ENCODE measurements at regions not wholly inside any gene's neighbourhood (a gene's known extent, or its start where the extent isn't known, plus 50 kb on each side); places are given as distances from the start of the nearest gene placed in this dataset.

DNA sequence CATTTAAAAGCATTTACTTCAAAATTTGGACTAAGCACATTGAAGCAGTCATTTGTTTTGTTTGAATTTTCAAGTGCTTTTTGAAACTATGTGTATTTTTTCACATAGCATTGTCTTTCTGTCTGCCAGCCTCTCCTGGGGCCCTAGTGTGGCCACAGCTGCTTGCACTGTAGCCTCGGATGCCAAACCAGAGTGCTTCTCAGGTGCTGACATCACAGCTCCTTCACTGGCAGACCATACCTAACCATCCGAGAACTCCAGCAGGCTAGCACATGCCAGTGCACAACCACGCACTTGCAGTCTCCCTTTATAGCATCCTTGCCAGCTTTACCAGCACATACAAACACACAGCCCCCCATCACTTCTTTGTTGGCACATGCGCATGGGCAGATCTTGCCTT is 1019.7 kb downstream of the STPG2 start (continued):
- TF ChIP-seq, protein P1, sequence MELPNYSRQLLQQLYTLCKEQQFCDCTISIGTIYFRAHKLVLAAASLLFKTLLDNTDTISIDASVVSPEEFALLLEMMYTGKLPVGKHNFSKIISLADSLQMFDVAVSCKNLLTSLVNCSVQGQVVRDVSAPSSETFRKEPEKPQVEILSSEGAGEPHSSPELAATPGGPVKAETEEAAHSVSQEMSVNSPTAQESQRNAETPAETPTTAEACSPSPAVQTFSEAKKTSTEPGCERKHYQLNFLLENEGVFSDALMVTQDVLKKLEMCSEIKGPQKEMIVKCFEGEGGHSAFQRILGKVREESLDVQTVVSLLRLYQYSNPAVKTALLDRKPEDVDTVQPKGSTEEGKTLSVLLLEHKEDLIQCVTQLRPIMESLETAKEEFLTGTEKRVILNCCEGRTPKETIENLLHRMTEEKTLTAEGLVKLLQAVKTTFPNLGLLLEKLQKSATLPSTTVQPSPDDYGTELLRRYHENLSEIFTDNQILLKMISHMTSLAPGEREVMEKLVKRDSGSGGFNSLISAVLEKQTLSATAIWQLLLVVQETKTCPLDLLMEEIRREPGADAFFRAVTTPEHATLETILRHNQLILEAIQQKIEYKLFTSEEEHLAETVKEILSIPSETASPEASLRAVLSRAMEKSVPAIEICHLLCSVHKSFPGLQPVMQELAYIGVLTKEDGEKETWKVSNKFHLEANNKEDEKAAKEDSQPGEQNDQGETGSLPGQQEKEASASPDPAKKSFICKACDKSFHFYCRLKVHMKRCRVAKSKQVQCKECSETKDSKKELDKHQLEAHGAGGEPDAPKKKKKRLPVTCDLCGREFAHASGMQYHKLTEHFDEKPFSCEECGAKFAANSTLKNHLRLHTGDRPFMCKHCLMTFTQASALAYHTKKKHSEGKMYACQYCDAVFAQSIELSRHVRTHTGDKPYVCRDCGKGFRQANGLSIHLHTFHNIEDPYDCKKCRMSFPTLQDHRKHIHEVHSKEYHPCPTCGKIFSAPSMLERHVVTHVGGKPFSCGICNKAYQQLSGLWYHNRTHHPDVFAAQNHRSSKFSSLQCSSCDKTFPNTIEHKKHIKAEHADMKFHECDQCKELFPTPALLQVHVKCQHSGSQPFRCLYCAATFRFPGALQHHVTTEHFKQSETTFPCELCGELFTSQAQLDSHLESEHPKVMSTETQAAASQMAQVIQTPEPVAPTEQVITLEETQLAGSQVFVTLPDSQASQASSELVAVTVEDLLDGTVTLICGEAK (IDR thresholded peaks at IDR 0.05; ENCODE audit: borderline replicate concordance) = no peak
- no peak for TF ChIP-seq CEBPB (IDR thresholded peaks at IDR 0.05; ENCODE audit: borderline replicate concordance in 1 of 2, low read depth in 2 of 2, low read length in 2 of 2)
- no peak for TF ChIP-seq YBX1 (IDR thresholded peaks at IDR 0.05)

DNA sequence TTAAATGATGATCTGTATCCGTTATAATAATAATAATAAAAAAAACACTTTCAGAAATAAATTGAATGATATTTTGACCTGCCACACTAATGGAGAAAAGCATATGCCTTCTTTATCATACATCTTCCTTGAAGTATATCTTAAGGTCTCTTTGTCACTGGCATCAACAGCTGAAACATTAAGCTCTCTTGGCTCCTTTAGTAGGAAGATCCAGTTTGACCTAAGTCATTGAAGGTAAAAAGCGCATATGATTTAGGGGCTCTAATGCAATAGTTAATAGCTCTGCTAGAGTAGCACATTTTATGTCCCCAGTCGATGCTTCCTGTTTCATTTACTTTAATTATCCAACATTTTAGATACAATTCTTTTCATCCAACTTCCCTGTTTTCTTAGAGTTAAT is 1010.8 kb downstream of the STPG2 start:
- TF ChIP-seq SIX5 (IDR thresholded peaks at IDR 0.05; ENCODE audit: low read depth, low read length, severe bottlenecking) = no peak
- TF ChIP-seq RB1 (IDR thresholded peaks at IDR 0.05; ENCODE audit: borderline replicate concordance) = no peak
- H3K27ac ChIP-seq (ENCODE audit: control insufficient read depth, insufficient read depth) = no peak overlapping the region
- POLR2A ChIA-PET = no interaction called here
- ATAC-seq = no peak
- no peak overlapping the region for H2AFZ ChIP-seq (ENCODE audit: control insufficient read depth, low read depth, low read length)
- in situ Hi-C loops (cut with MboI) (no loop called here), intact Hi-C loops (cut with micrococcal nuclease; ENCODE audit: unreplicated experiment) (no loop called here)
- CTCF ChIA-PET = no interaction called here
- no peaks in the 10 kb centered on the region for H3K79me2 ChIP-seq (ENCODE audit: control insufficient read depth, insufficient read depth, low read length)
- no peak for FAIRE-seq
- H3K9ac ChIP-seq (ENCODE audit: control insufficient read depth, insufficient read depth, low read length) = no peak overlapping the region
- no peak overlapping the region for H3K4me3 ChIP-seq
- WGBS (ENCODE audit: insufficient coverage, insufficient replicate concordance, low lambda C conversion rate, missing lambda C conversion rate) = 41% methylated on average over 3 of the region's 3 CpGs
- H3K4me2 ChIP-seq (ENCODE audit: control insufficient read depth, insufficient read depth) = no peak overlapping the region
- RAD21 ChIA-PET (ENCODE audit: unreplicated experiment) = no interaction called here
- H3K36me3 ChIP-seq (ENCODE audit: control insufficient read depth in 2 of 2, insufficient read depth in 2 of 2, low read length in 1 of 2) = no peaks in the 10 kb centered on the region
- H3K27me3 ChIP-seq (replicated peaks in 1 of 2; ENCODE audit: control insufficient read depth in 2 of 2, insufficient read depth in 2 of 2, low read length in 1 of 2) = no peaks in the 10 kb centered on the region
- no peaks in the 10 kb centered on the region for H3K4me1 ChIP-seq (ENCODE audit: control insufficient read depth, insufficient read depth, low read length)
- no peaks in the 10 kb centered on the region for H4K20me1 ChIP-seq (ENCODE audit: control insufficient read depth, insufficient read depth)
- DNase-seq (ENCODE audit: low read depth, low spot score) = no peak
- BruUV-seq (replicated peaks) = no TSS peak
- no peaks in the 10 kb centered on the region for H3K9me3 ChIP-seq (replicated peaks; ENCODE audit: control insufficient read depth, insufficient read depth, low read length)
- SMC1A ChIA-PET (ENCODE audit: uncharacterized antibody, unreplicated experiment) = no interaction called here

All from GM12878 (cell line).